IMR-90 (cell line): ENCODE measurements at regions not wholly inside any gene's neighbourhood (a gene's known extent, or its start where the extent isn't known, plus 50 kb on each side); places are given as distances from the start of the nearest gene placed in this dataset.
"Not testable (repeated sequence)": the region's sequence is repeated elsewhere in the genome, so short reads cannot be mapped to it uniquely, and the experiment has no call there.

Experiments
- ATAC-seq: fragments of 200-7000 bp; cut with Tn5 transposase; 2 replicates; pipeline ENCODE4 v1.9.1; 2020; ENCODE audit warnings: low read depth, mild to moderate bottlenecking, moderate library complexity
- BruUV-seq: library from RNA; stranded (reverse); fragments of 400-500 nt; replicated peaks from 2 replicates; lab custom pipeline; 2021; lab: Mats Ljungman, UMichigan
- CTCF ChIA-PET: fragments of 300-600 bp; formaldehyde crosslinking; extraction: SDS; loops from one replicate; lab custom pipeline; 2021; ENCODE audit warnings: antibody characterized with exemption; lab: Yijun Ruan, JAX
- POLR2A ChIA-PET: fragments of 300-600 bp; sonication (Branson Sonifier 250); formaldehyde crosslinking; loops from one replicate; lab custom pipeline; 2022; ENCODE audit warnings: antibody characterized with exemption; ENCODE audit not compliant: unreplicated experiment; lab: Charles Lee
- DNase-seq: peaks from one replicate; pipeline ENCODE4 v3.0.0; 2013
- H2AFZ ChIP-seq: replicated peaks from 2 replicates; pipeline ENCODE3; 2013; ENCODE audit warnings: low read length, mild to moderate bottlenecking; ENCODE audit not compliant: poor library complexity
- H2AK5ac ChIP-seq: 2 replicates; pipeline ENCODE4 v1.6.1; 2013; ENCODE audit warnings: low read depth, low read length, inconsistent platforms
- H2AK9ac ChIP-seq: replicated peaks from 2 replicates; pipeline ENCODE3; 2013; ENCODE audit warnings: mild to moderate bottlenecking, low read depth, low read length, moderate library complexity; ENCODE audit not compliant: poor library complexity
- H2BK120ac ChIP-seq: 2 replicates; pipeline ENCODE4 v1.6.1; 2013; ENCODE audit warnings: low read depth, low read length, inconsistent platforms
- H2BK15ac ChIP-seq: 3 replicates; pipeline ENCODE4 v1.6.1; 2013; ENCODE audit warnings: low read depth, low read length, inconsistent platforms
- H2BK20ac ChIP-seq: 2 replicates; pipeline ENCODE4 v1.6.1; 2013; ENCODE audit warnings: low read depth, mild to moderate bottlenecking, inconsistent platforms, low read length, moderate library complexity
- H2BK5ac ChIP-seq: 2 replicates; pipeline ENCODE4 v1.6.1; 2013; ENCODE audit warnings: mild to moderate bottlenecking, low read depth, low read length, inconsistent platforms; ENCODE audit not compliant: poor library complexity, severe bottlenecking
- H3K14ac ChIP-seq: replicated peaks from 2 replicates; pipeline ENCODE4 v1.6.1; 2013; ENCODE audit warnings: low read depth, low read length, inconsistent platforms
- H3K18ac ChIP-seq: 2 replicates; pipeline ENCODE4 v1.6.1; 2013; ENCODE audit warnings: low read depth, low read length, control low read depth
- H3K23ac ChIP-seq: 2 replicates; pipeline ENCODE4 v1.6.1; 2013; ENCODE audit warnings: low read depth, low read length, inconsistent platforms
- H3K27ac ChIP-seq: 2 replicates; pipeline ENCODE4 v1.5.1; 2013; ENCODE audit warnings: mild to moderate bottlenecking, control low read depth, low read length; ENCODE audit not compliant: insufficient read depth
- H3K27me3 ChIP-seq: 2 replicates; pipeline ENCODE4 v1.6.1; 2013; ENCODE audit warnings: low read length; ENCODE audit not compliant: control insufficient read depth, insufficient read depth
- H3K36me3 ChIP-seq: 2 replicates; pipeline ENCODE4 v1.6.1; 2013; ENCODE audit warnings: low read length, mixed read lengths; ENCODE audit not compliant: control insufficient read depth, insufficient read depth
- H3K4ac ChIP-seq: 2 replicates; pipeline ENCODE4 v1.6.1; 2013; ENCODE audit warnings: low read depth, low read length, inconsistent platforms
- H3K4me1 ChIP-seq: 2 replicates; pipeline ENCODE4 v1.6.1; 2013; ENCODE audit warnings: low read length, mixed read lengths; ENCODE audit not compliant: control insufficient read depth, insufficient read depth
- H3K4me2 ChIP-seq: 2 replicates; pipeline ENCODE4 v1.6.1; 2013; ENCODE audit warnings: low read depth, mild to moderate bottlenecking, control low read depth, low read length, moderate library complexity
- H3K4me3 ChIP-seq: 2 replicates; pipeline ENCODE4 v1.5.1; 2013; ENCODE audit warnings: low read depth, mild to moderate bottlenecking, control low read depth, low read length, moderate library complexity; ENCODE audit not compliant: insufficient read depth
- H3K56ac ChIP-seq: 2 replicates; pipeline ENCODE4 v1.6.1; 2013; ENCODE audit warnings: low read length, inconsistent platforms; ENCODE audit not compliant: insufficient read depth; ENCODE audit errors: extremely low read depth
- H3K79me1 ChIP-seq, 2 experiments: 2 replicates each; pipeline ENCODE4 v1.6.1; 2013; ENCODE audit warnings: low read length in 2 of 2, inconsistent platforms in 1 of 2, low read depth in 1 of 2
- H3K9ac ChIP-seq: 2 replicates; pipeline ENCODE4 v1.6.1; 2013; ENCODE audit warnings: low read depth, low read length, control low read depth
- H3K9me1 ChIP-seq: 2 replicates; pipeline ENCODE4 v1.6.1; 2013; ENCODE audit warnings: low read length, inconsistent platforms; ENCODE audit not compliant: insufficient read depth
- H3K9me3 ChIP-seq: 2 replicates; pipeline ENCODE4 v1.6.1; 2013; ENCODE audit warnings: low read length; ENCODE audit not compliant: control insufficient read depth, insufficient read depth
- H4K20me1 ChIP-seq: 2 replicates; pipeline ENCODE4 v1.6.1; 2013; ENCODE audit warnings: low read length, inconsistent platforms; ENCODE audit not compliant: insufficient read depth
- H4K5ac ChIP-seq: 2 replicates; pipeline ENCODE4 v1.6.1; 2013; ENCODE audit warnings: mild to moderate bottlenecking, low read depth, low read length, control low read depth
- H4K8ac ChIP-seq, 2 experiments: 2 replicates each; pipeline ENCODE4 v1.6.1; 2013; ENCODE audit warnings: low read depth in 2 of 2, low read length in 2 of 2, control low read depth in 1 of 2, inconsistent platforms in 1 of 2
- H4K91ac ChIP-seq: 2 replicates; pipeline ENCODE4 v1.6.1; 2013; ENCODE audit warnings: low read depth, low read length, inconsistent platforms; ENCODE audit not compliant: insufficient read depth
- CTCF ChIP-seq: conservative IDR thresholded peaks from 2 replicates; pipeline ENCODE4 v1.5.1; 2012; ENCODE audit warnings: mild to moderate bottlenecking, low read depth, low read length, improper control_type of control experiment
- MXI1 ChIP-seq: IDR thresholded peaks from 2 replicates; pipeline ENCODE4 v1.6.1; 2012; ENCODE audit warnings: low read depth, mild to moderate bottlenecking, low read length, moderate library complexity, borderline replicate concordance
- NFE2L2 ChIP-seq: fragments of 150-350 bp; IDR thresholded peaks from 2 replicates; pipeline ENCODE4 v1.6.1; 2016; ENCODE audit warnings: low read depth, mild to moderate bottlenecking, low read length
- WGBS, 2 experiments: methylation state at CpG; one replicate each; pipeline versions ENCODE4 v1.1.5 to v1.1.7; 2013; ENCODE audit warnings: missing lambda C conversion rate in 2 of 2; ENCODE audit not compliant: insufficient read length in 1 of 2; ENCODE audit errors: extremely low coverage in 2 of 2; 5-methylcytosine and 5-hydroxymethylcytosine counted together
- dilution Hi-C: fragments of 300-500 bp; cut with HindIII; formaldehyde crosslinking; loops from one replicate; pipeline ENCODE4 v1.14.3; 2018; ENCODE audit warnings: low sequenced_read_pairs; ENCODE audit not compliant: unreplicated experiment
- in situ Hi-C: fragments of 300-500 bp; cut with MboI; formaldehyde crosslinking; loops from 3 replicates; pipeline ENCODE4 v1.14.3; 2019; ENCODE audit warnings: low sequenced_read_pairs, inconsistent platforms, mixed read lengths
- intact Hi-C: fragments of 100-400 bp; cut with micrococcal nuclease; formaldehyde crosslinking; loops from 2 replicates; pipeline ENCODE4 v1.10.0; 2022

GRCh38 chr17:21602176-21602575 is 90.1 kb upstream of the KCNJ18 start:
- no peak overlapping the region for H3K56ac ChIP-seq
- no peak overlapping the region for H2BK5ac ChIP-seq
- H3K14ac ChIP-seq: no peak overlapping the region
- ChIA-PET POLR2A (no interaction called here), CTCF (no interaction called here)
- dilution Hi-C loops: no loop called here
- no peaks in the 10 kb centered on the region for H3K9me1 ChIP-seq
- no peak overlapping the region for H3K4ac ChIP-seq
- WGBS, 2 experiments: no CpG with 5 or more reads among the region's 5 CpGs
- no peak overlapping the region for H4K91ac ChIP-seq
- H2AFZ ChIP-seq: no peak overlapping the region
- no TSS peak for BruUV-seq
- no peak overlapping the region for H3K23ac ChIP-seq
- no peak overlapping the region for H3K4me3 ChIP-seq
- in situ Hi-C loops: no loop called here
- no peaks in the 10 kb centered on the region for H3K79me1 ChIP-seq
- H3K27ac ChIP-seq: no peak overlapping the region
- intact Hi-C loops: no loop called here
- no peaks in the 10 kb centered on the region for H3K27me3 ChIP-seq
- no peak overlapping the region for H2AK9ac ChIP-seq
- H4K20me1 ChIP-seq: no peaks in the 10 kb centered on the region
- no peak overlapping the region for H4K5ac ChIP-seq
- no peak overlapping the region for H2BK15ac ChIP-seq
- no peaks in the 10 kb centered on the region for H3K9me3 ChIP-seq
- H3K9ac ChIP-seq: no peak overlapping the region
- no peak overlapping the region for H2BK20ac ChIP-seq
- DNase-seq (no peak), ATAC-seq (no peak)
- H2BK120ac ChIP-seq: no peak overlapping the region
- TF ChIP-seq CTCF (no peak), MXI1 (no peak), NFE2L2 (no peak)
- no peak overlapping the region for H4K8ac ChIP-seq
- H3K18ac ChIP-seq: no peak overlapping the region
- no peak overlapping the region for H3K4me2 ChIP-seq
- no peaks in the 10 kb centered on the region for H3K36me3 ChIP-seq
- no peak overlapping the region for H2AK5ac ChIP-seq
- no peaks in the 10 kb centered on the region for H3K4me1 ChIP-seq

GRCh38 chr17:21603292-21603691 is 89.0 kb upstream of the KCNJ18 start:
- H3K23ac ChIP-seq, CTCF ChIA-PET, BruUV-seq, H3K4me1 ChIP-seq, intact Hi-C loops, H2BK20ac ChIP-seq, H4K8ac ChIP-seq, H3K4me3 ChIP-seq, in situ Hi-C loops, H4K5ac ChIP-seq, H3K79me1 ChIP-seq, dilution Hi-C loops, H3K56ac ChIP-seq, H4K91ac ChIP-seq, DNase-seq, H2BK120ac ChIP-seq, H4K20me1 ChIP-seq, POLR2A ChIA-PET, H3K4ac ChIP-seq, H3K14ac ChIP-seq, H2AFZ ChIP-seq, H3K36me3 ChIP-seq, H3K9ac ChIP-seq, H2BK15ac ChIP-seq, H3K27ac ChIP-seq, H2BK5ac ChIP-seq, H3K27me3 ChIP-seq, H3K9me3 ChIP-seq, H2AK5ac ChIP-seq, H3K18ac ChIP-seq, ATAC-seq, H3K9me1 ChIP-seq, H3K4me2 ChIP-seq, H2AK9ac ChIP-seq: not testable (repeated sequence)
- WGBS, 2 experiments: no CpG with 5 or more reads among the region's 1 CpG
